ENCODE measurements at regions not wholly inside any gene's neighbourhood (a gene's known extent, or its start where the extent isn't known, plus 50 kb on each side); places are given as distances from the start of the nearest gene placed in this dataset.

DNA sequence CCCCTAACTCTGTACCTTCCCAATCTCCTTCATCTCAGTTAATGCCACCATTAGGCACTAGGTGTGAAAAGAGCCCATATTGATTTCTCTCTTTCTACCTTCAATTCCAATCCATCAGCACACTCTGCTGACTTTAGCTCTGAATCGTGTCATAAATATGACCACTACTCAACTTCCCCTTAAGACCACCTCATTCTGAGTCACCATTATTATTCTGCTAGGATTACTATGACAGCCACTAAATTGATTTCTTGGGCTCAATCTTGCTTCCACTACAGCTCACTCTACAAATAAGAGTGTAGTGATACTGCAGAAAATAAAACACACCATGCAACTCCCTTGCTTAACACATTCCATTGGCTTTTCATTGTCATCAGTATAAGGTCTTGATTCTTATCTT is 1449.0 kb upstream of the FLRT2 start:
- TF ChIP-seq, protein P1, sequence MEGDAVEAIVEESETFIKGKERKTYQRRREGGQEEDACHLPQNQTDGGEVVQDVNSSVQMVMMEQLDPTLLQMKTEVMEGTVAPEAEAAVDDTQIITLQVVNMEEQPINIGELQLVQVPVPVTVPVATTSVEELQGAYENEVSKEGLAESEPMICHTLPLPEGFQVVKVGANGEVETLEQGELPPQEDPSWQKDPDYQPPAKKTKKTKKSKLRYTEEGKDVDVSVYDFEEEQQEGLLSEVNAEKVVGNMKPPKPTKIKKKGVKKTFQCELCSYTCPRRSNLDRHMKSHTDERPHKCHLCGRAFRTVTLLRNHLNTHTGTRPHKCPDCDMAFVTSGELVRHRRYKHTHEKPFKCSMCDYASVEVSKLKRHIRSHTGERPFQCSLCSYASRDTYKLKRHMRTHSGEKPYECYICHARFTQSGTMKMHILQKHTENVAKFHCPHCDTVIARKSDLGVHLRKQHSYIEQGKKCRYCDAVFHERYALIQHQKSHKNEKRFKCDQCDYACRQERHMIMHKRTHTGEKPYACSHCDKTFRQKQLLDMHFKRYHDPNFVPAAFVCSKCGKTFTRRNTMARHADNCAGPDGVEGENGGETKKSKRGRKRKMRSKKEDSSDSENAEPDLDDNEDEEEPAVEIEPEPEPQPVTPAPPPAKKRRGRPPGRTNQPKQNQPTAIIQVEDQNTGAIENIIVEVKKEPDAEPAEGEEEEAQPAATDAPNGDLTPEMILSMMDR (IDR thresholded peaks at IDR 0.05; ENCODE audit: poor library complexity): no peak
- no peak for TF ChIP-seq EZH2 (IDR thresholded peaks at IDR 0.05; ENCODE audit: borderline replicate concordance)
- no peak for TF ChIP-seq EZH2phosphoT487 (IDR thresholded peaks at IDR 0.05; ENCODE audit: low read depth, severe bottlenecking, unreplicated experiment)
